MM.1S (cell line): ENCODE measurements at regions not wholly inside any gene's neighbourhood (a gene's known extent, or its start where the extent isn't known, plus 50 kb on each side); places are given as distances from the start of the nearest gene placed in this dataset.

Source experiments
- CTCF ChIP-seq: fragments of 300-600 bp; sonication (generic); IDR thresholded peaks from 2 replicates; pipeline ENCODE4 v1.5.1; 2016; ENCODE audit warnings: antibody characterized with exemption, low read length, mixed read lengths
- EZH2 ChIP-seq: fragments of 300-600 bp; sonication (generic); optimal IDR thresholded peaks from 2 replicates; pipeline ENCODE3; 2017; ENCODE audit warnings: low read depth, mild to moderate bottlenecking, antibody characterized with exemption, low read length, mixed read lengths
- EZH2phosphoT487 ChIP-seq: fragments of 300-600 bp; sonication (generic); IDR thresholded peaks from 2 replicates; pipeline ENCODE4 v1.6.1; 2018; ENCODE audit warnings: antibody characterized with exemption, low read length

- TF ChIP-seq CTCF (no peak), EZH2 (no peak), EZH2phosphoT487 (no peak)
These were observed 77.0 kb upstream of the ZSWIM6 start for GRCh38 chr5:61254969-61255555.
